ENCODE measurements at regions not wholly inside any gene's neighbourhood (a gene's known extent, or its start where the extent isn't known, plus 50 kb on each side); places are given as distances from the start of the nearest gene placed in this dataset.

GRCh38 chr5:99879791-99880511, 655.2 kb upstream of the FAM174A start:
- Histone ChIP-seq H2AFZ (ENCODE audit: low read length) (no peak overlapping the region), H4K20me1 (ENCODE audit: insufficient read depth, low read length) (no peaks in the 10 kb centered on the region), H3K27me3 (replicated peaks; ENCODE audit: insufficient read depth, low read length) (no peaks in the 10 kb centered on the region), H3K36me3 (replicated peaks; ENCODE audit: insufficient read depth, low read length) (no peaks in the 10 kb centered on the region), H3K27ac (ENCODE audit: low read length) (no peak overlapping the region), H3K4me3 (ENCODE audit: low read length) (no peak overlapping the region), H3K79me2 (ENCODE audit: low read length) (no peaks in the 10 kb centered on the region), H3K9me3 (replicated peaks; ENCODE audit: insufficient read depth, low read length) (no peaks in the 10 kb centered on the region), H3K4me2 (ENCODE audit: low read depth, low read length) (no peak overlapping the region), H3K9ac (ENCODE audit: low read length) (no peak overlapping the region), H3F3A (ENCODE audit: insufficient read depth, low read length) (no peaks in the 10 kb centered on the region), H3K4me1 (ENCODE audit: low read length) (no peaks in the 10 kb centered on the region), H3K9me2 (replicated peaks; ENCODE audit: insufficient read depth, low read length) (no peaks in the 10 kb centered on the region)
- DNase-seq, result no peak
- no peak for TF ChIP-seq EZH2phosphoT487 (IDR thresholded peaks at IDR 0.05; ENCODE audit: low read length)
- TF ChIP-seq EZH2 (optimal IDR thresholded peaks at IDR 0.05; ENCODE audit: low read depth, low read length), result no peak
- TF ChIP-seq CTCF (IDR thresholded peaks at IDR 0.05; ENCODE audit: low read length), result no peak

DNA sequence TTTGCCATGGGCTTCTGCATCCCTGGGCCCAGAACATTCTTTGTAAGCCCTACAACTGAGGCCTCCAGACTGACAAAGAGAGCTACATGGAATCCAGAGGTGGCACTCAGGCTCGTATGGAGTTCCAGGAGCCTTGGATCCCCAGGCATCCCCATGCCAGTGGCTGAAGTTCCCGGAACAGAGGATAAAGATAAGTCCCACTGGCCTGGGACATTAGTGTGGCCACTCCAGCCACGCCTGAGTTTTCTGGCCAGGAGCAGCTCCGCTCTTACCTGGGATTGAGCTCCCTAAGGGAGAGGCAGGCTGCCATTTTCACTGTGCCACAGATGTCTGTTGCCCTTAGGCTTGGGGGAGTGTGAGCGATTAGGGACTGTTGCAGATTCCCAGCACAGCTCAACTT, 656.3 kb upstream of the FAM174A start:
- Histone ChIP-seq H3F3A (ENCODE audit: insufficient read depth, low read length) (no peaks in the 10 kb centered on the region), H3K27me3 (replicated peaks; ENCODE audit: insufficient read depth, low read length) (no peaks in the 10 kb centered on the region), H3K79me2 (ENCODE audit: low read length) (no peaks in the 10 kb centered on the region), H3K9me2 (replicated peaks; ENCODE audit: insufficient read depth, low read length) (no peaks in the 10 kb centered on the region), H3K9ac (ENCODE audit: low read length) (no peak overlapping the region), H3K4me1 (ENCODE audit: low read length) (no peaks in the 10 kb centered on the region), H3K4me2 (ENCODE audit: low read depth, low read length) (no peak overlapping the region), H4K20me1 (ENCODE audit: insufficient read depth, low read length) (no peaks in the 10 kb centered on the region), H3K36me3 (replicated peaks; ENCODE audit: insufficient read depth, low read length) (no peaks in the 10 kb centered on the region), H3K9me3 (replicated peaks; ENCODE audit: insufficient read depth, low read length) (no peaks in the 10 kb centered on the region), H3K27ac (ENCODE audit: low read length) (no peak overlapping the region), H3K4me3 (ENCODE audit: low read length) (no peak overlapping the region), H2AFZ (ENCODE audit: low read length) (no peak overlapping the region)
- TF ChIP-seq EZH2 (optimal IDR thresholded peaks at IDR 0.05; ENCODE audit: low read depth, low read length) (no peak), CTCF (IDR thresholded peaks at IDR 0.05; ENCODE audit: low read length) (no peak), EZH2phosphoT487 (IDR thresholded peaks at IDR 0.05; ENCODE audit: low read length) (no peak)
- no peak for DNase-seq

- Histone ChIP-seq H4K20me1 (ENCODE audit: insufficient read depth, low read length) (no peaks in the 10 kb centered on the region), H3K27ac (ENCODE audit: low read length) (no peak overlapping the region), H3K9me3 (replicated peaks; ENCODE audit: insufficient read depth, low read length) (no peaks in the 10 kb centered on the region), H3K36me3 (replicated peaks; ENCODE audit: insufficient read depth, low read length) (no peaks in the 10 kb centered on the region), H2AFZ (ENCODE audit: low read length) (no peak overlapping the region), H3F3A (ENCODE audit: insufficient read depth, low read length) (no peaks in the 10 kb centered on the region), H3K4me3 (ENCODE audit: low read length) (no peak overlapping the region), H3K4me2 (ENCODE audit: low read depth, low read length) (no peak overlapping the region), H3K27me3 (replicated peaks; ENCODE audit: insufficient read depth, low read length) (no peaks in the 10 kb centered on the region), H3K9me2 (replicated peaks; ENCODE audit: insufficient read depth, low read length) (no peaks in the 10 kb centered on the region), H3K9ac (ENCODE audit: low read length) (no peak overlapping the region), H3K4me1 (ENCODE audit: low read length) (no peaks in the 10 kb centered on the region), H3K79me2 (ENCODE audit: low read length) (no peaks in the 10 kb centered on the region)
- no peak for DNase-seq
- no peak for TF ChIP-seq CTCF (IDR thresholded peaks at IDR 0.05; ENCODE audit: low read length)
- TF ChIP-seq EZH2phosphoT487 (IDR thresholded peaks at IDR 0.05; ENCODE audit: low read length), result no peak
- TF ChIP-seq EZH2 (optimal IDR thresholded peaks at IDR 0.05; ENCODE audit: low read depth, low read length), result no peak
Measured at GRCh38 chr5:99866740-99867139, 668.4 kb upstream of the FAM174A start.

Measured in MM.1S (cell line).